WTC11 (cell line): ENCODE measurements at regions not wholly inside any gene's neighbourhood (a gene's known extent, or its start where the extent isn't known, plus 50 kb on each side); places are given as distances from the start of the nearest gene placed in this dataset.

Source experiments
- CREB1 ChIP-seq: sonication (generic); formaldehyde crosslinking; IDR thresholded peaks from 2 replicates; pipeline ENCODE4 v1.8.0; 2023; ENCODE audit warnings: mild to moderate bottlenecking, missing genetic modification reagents
- CTCF ChIP-seq: fragments of 200-600 bp; IDR thresholded peaks from 2 replicates; pipeline ENCODE4 v1.8.0; 2022; ENCODE audit warnings: antibody characterized with exemption
- ESRRA ChIP-seq: sonication (generic); formaldehyde crosslinking; IDR thresholded peaks from 2 replicates; pipeline ENCODE4 v1.8.1; 2022; ENCODE audit warnings: mild to moderate bottlenecking, missing genetic modification reagents, borderline replicate concordance
- GRHL2 ChIP-seq: fragments of 250-450 bp; sonication (Bioruptor Pico); IDR thresholded peaks from 2 replicates; pipeline ENCODE4 v1.8.0; 2022; ENCODE audit warnings: mild to moderate bottlenecking, moderate library complexity; ENCODE audit not compliant: insufficient replicate concordance, severe bottlenecking
- HMGXB4 ChIP-seq: sonication (generic); formaldehyde crosslinking; IDR thresholded peaks from 2 replicates; pipeline ENCODE4 v1.8.1; 2023; ENCODE audit warnings: mild to moderate bottlenecking, moderate library complexity, missing genetic modification reagents
- KAT7 ChIP-seq: sonication (generic); formaldehyde crosslinking; IDR thresholded peaks from 2 replicates; pipeline ENCODE4 v1.8.1; 2023; ENCODE audit warnings: missing genetic modification reagents, mild to moderate bottlenecking, borderline replicate concordance
- MAX ChIP-seq: sonication (generic); formaldehyde crosslinking; IDR thresholded peaks from 2 replicates; pipeline ENCODE4 v1.8.0; 2022; ENCODE audit warnings: mild to moderate bottlenecking, missing genetic modification reagents
- NFE2L1 ChIP-seq: sonication (generic); formaldehyde crosslinking; IDR thresholded peaks from 2 replicates; pipeline ENCODE4 v1.8.1; 2023; ENCODE audit warnings: missing genetic modification reagents
- NR3C1 ChIP-seq: sonication (generic); formaldehyde crosslinking; conservative IDR thresholded peaks from 2 replicates; pipeline ENCODE4 v1.8.1; 2023; ENCODE audit warnings: low read depth, mild to moderate bottlenecking, missing genetic modification reagents
- SMAD3 ChIP-seq: sonication (generic); formaldehyde crosslinking; IDR thresholded peaks from 2 replicates; pipeline ENCODE4 v1.8.0; 2022; ENCODE audit warnings: missing genetic modification reagents, mild to moderate bottlenecking, borderline replicate concordance
- SP1 ChIP-seq: sonication (generic); formaldehyde crosslinking; conservative IDR thresholded peaks from 2 replicates; pipeline ENCODE4 v1.8.1; 2022; ENCODE audit warnings: missing genetic modification reagents
- TEAD4 ChIP-seq: sonication (generic); formaldehyde crosslinking; IDR thresholded peaks from 2 replicates; pipeline ENCODE4 v1.8.0; 2022; ENCODE audit warnings: mild to moderate bottlenecking, missing genetic modification reagents
- ZNF512 ChIP-seq: sonication (generic); formaldehyde crosslinking; IDR thresholded peaks from 2 replicates; pipeline ENCODE4 v1.8.1; 2022; ENCODE audit warnings: missing genetic modification reagents, borderline replicate concordance
- TF ChIP-seq, protein P1 (sequence below): sonication (generic); formaldehyde crosslinking; IDR thresholded peaks from 2 replicates; pipeline ENCODE4 v1.8.1; 2023; ENCODE audit warnings: mild to moderate bottlenecking, missing genetic modification reagents

GRCh38 chr1:106924360-106924759 is 132.1 kb upstream of the PRMT6 start:
- no peak for TF ChIP-seq NR3C1 (CRISPR knock-in tag)
- no peak for TF ChIP-seq CTCF
- TF ChIP-seq SMAD3 (CRISPR knock-in tag) = no peak
- no peak for TF ChIP-seq KAT7 (CRISPR knock-in tag)
- no peak for TF ChIP-seq ESRRA (CRISPR knock-in tag)
- TF ChIP-seq CREB1 (CRISPR knock-in tag) = no peak
- no peak for TF ChIP-seq SP1 (CRISPR knock-in tag)
- TF ChIP-seq HMGXB4 = no peak
- TF ChIP-seq MAX (CRISPR knock-in tag) = no peak
- TF ChIP-seq, protein P1, sequence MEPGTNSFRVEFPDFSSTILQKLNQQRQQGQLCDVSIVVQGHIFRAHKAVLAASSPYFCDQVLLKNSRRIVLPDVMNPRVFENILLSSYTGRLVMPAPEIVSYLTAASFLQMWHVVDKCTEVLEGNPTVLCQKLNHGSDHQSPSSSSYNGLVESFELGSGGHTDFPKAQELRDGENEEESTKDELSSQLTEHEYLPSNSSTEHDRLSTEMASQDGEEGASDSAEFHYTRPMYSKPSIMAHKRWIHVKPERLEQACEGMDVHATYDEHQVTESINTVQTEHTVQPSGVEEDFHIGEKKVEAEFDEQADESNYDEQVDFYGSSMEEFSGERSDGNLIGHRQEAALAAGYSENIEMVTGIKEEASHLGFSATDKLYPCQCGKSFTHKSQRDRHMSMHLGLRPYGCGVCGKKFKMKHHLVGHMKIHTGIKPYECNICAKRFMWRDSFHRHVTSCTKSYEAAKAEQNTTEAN (CRISPR knock-in tag) = no peak
- no peak for TF ChIP-seq NFE2L1 (CRISPR knock-in tag)
- no peak for TF ChIP-seq GRHL2 (CRISPR knock-in tag)
- no peak for TF ChIP-seq ZNF512 (CRISPR knock-in tag)
- TF ChIP-seq TEAD4 = no peak
